HG03159 (cell line): ENCODE measurements at regions not wholly inside any gene's neighbourhood (a gene's known extent, or its start where the extent isn't known, plus 50 kb on each side); places are given as distances from the start of the nearest gene placed in this dataset.
"Not testable (repeated sequence)": the region's sequence is repeated elsewhere in the genome, so short reads cannot be mapped to it uniquely, and the experiment has no call there.

Experiments used
- ATAC-seq: cut with Tn5 transposase; IDR thresholded peaks from one replicate; pipeline ENCODE4 v1.9.1; 2021; ENCODE audit warnings: mild to moderate bottlenecking, moderate library complexity; ENCODE audit not compliant: unreplicated experiment

DNA sequence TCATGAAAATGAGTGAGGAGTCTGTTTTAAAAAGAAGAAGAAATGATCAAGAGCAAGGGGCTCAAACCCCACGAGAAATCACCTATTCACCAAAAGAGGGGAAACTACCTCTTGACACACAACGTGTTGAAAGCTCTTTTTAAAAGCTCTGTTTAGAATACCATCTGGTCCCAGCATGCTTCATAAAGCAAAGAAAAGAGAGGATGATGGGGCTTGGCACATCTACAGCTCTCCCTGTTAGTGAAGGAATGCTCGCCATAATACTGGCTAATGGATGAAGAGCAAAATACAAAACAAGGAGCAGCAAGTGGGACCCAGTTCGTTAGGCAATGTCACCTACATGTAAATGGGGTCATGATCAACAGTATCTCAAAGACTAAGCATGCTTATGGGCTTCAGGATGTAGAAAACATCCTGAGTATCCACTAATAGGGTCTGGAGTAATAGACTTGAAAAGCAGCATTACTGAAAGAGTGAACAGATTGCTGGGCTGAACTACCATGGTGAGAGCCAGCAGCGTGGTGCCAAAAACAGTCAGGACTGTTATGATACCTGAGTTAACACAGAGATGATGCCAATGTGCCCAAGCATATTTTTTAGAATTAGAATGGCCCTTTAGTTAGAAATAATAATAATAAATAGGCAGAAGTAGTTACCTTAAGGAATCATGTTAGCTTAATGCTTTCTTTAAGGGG is 159.7 kb upstream of the POU1F1 start:
- ATAC-seq: no peak

DNA sequence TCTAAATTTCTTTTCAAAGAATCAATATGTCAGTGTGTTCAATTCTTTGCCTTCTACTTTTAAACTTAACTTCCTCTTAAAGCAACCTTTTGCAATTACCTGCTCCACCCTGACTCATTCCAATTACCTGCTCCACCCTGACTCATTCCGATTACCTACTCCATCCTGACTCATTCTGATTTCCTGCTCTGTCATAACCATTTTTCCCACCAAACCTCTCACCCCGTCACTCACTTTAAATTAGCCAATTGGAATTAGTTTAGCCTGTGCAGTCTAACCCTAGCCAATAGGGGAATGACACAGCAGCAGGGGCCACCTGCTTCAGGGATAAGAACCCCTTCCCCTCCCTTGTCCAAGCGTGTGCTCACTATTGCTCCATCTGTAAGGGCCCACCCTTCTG is 157.1 kb upstream of the POU1F1 start:
- ATAC-seq: not testable (repeated sequence)

DNA sequence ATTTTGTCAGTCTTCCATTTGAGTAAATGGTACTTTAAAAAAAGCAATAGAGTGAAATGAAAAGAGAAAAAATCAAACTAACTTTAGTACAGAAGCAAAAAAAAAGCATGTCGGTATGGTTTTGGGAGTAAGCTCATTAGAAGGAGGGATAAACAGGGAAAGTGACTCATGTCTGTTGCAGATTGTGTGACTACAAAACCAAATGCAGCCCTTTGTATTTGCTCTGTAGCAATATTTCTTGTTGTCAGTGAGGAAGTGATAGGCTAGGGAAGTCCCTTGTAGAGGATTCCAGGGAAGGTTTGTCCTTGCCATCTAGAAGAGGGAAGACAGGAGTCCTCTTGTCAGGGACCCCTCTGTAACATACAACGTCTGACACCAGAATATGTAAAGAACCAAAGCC is 150.5 kb upstream of the POU1F1 start:
- no peak for ATAC-seq

DNA sequence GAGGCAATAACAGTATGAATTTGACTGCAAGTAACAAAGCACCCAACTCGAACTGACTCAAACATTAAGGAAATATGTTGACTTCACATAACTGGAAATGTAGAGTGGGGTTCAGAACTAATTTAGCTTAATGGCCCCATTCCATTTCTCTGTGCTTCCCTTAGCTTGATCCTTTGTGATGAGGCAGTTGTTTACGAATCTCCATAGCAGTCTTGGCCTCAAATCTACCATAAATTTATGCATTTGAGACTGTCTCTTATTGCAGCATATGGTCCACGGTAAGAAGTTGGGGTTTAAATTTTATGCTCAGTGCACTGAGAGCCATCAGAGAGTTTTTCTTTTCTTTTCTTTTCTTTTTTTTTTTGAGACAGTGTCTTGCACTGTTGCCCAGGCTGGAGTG is 148.7 kb upstream of the POU1F1 start:
- no peak for ATAC-seq

DNA sequence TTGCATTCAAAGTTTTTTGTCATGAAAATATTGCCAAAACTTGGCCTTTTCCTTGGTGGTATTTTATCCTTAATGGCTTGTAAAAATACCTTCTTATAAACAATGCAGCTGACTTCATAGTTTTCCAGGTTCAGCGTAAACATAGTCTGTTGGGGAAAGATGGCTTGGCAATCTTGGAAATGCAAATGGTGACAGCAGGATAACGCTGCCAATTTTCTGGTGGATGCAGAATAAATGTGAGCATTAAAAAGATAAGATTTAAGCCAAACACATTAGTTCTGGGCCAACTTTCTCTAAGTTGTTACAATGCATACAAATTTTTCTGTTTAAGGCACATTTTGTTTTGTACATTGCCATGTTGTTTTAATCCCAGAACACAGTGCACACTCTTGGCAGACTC is 147.0 kb upstream of the POU1F1 start:
- no peak for ATAC-seq

DNA sequence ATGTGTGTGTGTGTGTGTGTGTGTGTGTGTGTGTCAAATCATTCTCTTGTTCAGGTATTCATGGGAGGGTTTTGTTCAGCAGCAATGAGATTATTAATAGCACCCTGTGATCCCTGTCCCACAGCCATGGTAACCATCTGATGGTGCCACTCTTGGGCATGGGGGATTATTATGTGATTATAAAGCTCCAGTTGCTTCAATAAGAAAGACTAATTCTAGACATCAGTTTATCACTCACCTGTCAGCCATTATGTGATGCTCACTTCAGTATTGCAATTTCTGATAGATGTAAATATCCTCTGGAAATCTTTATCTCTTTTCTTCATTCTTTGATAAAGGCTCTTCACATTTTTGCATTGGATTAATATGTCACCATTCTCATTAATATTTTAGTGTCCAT is 145.9 kb upstream of the POU1F1 start:
- no peak for ATAC-seq

DNA sequence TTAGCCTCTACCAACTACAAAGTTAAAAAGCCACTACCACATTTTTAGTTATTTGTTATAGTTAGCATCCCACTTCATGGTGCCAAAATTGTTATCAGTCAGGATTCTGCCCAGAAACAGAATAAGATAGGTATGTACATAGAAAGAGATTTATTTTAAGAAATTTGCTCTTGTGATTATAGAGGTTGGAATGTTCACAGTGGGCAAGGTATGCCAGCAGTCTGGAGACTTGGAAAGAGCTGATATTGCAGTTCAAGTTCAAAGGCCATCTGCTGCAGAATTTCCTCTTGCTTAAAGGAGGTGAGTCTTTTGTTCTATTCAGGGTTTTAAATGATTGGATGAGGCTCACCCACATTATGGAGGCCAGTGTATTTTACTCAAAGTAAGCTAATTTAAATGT is 143.8 kb upstream of the POU1F1 start:
- ATAC-seq: no peak

DNA sequence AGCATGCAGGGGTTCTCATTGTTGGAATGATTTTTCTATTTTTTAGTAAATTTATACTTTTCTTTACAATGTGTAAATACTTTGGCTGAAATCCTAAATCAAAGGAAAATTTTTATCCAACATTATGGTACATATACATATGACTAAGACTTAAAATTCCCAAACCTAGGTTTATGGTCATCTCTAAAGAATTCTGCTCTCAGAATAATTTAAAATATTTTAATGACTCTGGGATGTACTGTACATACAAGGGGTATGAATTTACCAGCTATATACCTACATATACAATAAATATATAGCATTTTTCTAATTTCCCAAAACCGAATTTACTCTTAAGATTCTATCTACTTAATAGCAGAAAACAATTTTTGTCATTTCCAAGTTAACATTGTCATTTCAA is 137.9 kb upstream of the POU1F1 start:
- ATAC-seq: no peak

DNA sequence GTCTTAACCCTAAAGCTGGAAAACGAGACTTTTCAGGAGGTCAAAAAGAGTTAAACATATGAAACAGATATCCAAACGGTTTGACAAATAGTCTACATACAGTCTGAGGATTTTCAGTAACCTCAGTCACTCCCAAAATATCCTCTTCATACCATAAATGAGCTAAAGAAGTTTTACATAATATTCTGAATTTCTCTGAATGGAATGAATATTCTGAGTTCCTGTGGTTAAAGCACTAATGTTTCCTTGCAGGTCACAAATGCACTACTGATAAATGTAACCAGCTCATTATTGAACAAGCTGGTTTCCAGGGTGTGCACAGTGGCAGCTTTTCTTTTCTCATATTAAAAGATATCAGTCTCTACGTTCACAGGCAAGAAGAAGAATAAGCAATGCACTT is 137.4 kb upstream of the POU1F1 start:
- ATAC-seq: no peak

DNA sequence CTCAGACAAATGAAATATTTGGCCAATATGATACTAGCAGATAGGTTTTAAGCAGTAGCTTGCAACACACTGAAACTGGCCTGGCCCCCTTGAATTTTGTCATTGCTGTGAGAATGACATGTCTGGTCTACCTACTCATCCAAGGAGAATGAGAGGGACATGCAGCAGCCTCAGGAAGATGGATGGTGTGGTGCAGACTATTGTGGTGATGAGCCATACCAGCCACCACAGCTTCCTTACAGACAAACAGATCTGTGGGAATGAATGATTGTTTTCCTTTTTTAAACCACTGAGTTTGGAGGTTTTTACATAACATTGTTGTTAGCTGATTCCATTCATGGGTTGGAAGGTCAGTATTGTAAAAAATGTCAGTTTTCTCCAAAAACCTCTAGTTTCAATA is 133.7 kb upstream of the POU1F1 start:
- no peak for ATAC-seq

DNA sequence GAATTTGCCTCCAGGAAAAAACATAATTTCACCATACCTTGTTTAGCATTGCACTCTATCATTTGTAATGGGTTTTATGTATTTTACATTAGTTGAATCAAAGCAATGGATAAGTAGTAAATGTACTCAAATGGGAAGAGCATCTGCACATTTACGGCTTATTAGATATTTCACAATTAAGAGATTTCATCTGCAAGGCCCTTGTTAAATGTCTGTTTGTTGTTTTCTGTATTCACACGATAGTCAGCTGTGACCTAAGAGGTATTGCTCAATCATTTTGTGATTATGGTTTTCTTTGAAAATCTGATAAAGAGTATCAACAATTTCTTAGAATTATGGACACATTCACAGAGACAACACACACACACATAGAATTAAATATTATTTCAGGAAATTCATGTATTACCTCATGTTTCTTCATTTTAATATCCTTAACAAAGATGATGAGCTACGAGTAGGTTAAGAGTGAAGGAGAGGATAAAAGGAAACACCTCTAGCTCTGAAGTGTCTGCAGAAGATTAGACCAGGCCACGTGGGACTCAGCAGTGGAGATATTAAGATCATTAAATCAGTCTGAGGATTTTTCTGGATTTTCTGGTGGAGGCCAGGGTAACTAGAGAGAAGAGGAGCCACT is 121.9 kb upstream of the POU1F1 start:
- no peak for ATAC-seq

DNA sequence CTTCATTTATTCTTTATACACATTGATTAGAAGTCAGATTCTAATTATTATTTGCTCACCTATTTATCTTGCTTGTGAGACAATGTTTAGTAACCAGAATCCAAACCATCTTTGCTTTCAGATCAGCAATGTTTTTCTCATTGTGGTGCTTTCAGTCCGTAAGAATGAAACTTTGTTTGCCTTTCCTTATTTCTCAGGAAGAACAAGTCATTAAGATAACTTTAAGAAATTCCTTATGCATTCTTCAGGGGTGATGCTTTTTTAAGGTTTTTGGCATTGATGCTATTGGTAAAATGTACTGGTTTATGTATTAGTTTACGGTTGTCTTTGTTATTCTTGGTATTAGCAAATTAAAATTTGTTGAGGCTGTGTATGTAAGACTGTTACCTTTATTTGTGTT is 120.8 kb upstream of the POU1F1 start:
- ATAC-seq: no peak

DNA sequence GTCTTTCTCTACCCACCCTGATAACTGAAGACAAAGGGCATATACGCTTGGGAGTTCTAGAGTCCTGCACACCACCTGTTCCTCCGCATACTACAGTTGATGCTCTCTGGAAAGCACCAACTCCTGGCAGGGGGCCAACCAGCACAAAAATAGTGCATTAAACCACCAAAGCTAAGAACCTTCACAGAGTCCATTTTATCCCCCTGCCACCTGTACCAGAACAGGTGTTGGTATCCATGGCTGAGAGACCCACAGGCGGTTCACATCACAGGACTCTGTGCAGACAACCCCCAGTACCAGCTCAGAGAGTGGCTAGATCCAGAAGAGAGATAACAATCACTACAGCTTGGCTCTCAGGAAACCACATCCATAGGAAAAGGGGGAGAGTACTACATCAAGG is 114.4 kb upstream of the POU1F1 start:
- ATAC-seq: no peak

DNA sequence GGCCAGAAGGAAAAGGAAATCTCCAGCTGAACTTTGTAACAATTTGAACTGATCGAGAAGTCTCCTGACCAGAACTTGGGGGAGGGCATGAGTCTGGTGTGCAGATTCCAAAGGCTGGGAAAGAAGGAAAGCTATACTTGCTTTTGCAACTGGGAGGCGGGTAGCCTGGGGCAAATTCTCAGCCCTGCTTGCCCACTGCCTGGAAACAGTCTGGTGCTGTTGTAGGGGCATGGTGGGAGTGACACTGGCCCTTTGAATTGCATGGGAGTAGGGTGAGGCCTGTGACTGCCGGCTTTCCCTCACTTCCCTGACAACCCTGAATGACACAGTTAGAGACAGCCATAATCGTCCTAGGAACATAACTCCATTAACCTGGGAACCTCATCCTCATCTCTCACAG is 114.0 kb upstream of the POU1F1 start:
- no peak for ATAC-seq

DNA sequence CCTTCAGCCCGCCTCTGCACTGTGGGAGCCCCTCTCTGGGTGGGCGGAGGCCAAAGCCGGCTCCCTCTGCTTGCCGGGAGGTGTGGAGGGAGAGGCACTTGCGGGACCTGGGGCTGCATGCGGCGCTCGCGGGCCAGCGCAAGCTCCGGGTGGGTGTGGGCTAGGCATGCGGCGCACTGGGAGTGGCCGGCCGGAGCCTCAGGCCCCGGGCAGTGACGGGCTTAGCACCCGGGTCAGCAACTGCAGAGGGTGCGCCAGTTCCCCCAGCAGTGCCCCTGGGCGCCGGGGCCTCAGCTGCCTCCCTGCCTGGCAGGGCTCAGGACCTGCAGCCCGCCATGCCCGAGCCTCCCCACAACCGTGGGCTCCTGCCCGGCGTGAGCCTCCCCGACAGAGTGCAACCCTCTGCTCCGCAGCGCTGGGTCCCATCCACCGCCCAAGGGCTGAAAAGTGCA is 98.9 kb upstream of the POU1F1 start:
- no peak for ATAC-seq

DNA sequence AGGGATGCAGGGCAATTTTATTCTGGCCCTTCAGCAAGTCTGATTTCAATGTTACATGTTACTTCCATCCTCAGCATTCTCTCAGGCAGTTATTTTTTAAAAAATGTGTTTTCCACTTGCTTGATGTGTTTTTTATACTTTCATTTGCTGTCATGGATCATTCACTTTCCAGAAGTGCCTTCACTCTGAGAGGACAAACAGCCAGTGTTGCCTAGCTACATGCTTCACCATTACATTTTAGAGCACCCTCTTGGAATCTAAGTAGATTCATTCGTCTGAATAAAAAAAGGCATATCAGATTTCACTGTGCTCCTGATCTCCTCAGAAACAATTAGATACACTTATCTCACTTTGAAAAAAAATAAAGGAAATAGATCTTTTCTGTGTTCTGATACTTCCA is 93.6 kb upstream of the POU1F1 start:
- ATAC-seq: no peak

DNA sequence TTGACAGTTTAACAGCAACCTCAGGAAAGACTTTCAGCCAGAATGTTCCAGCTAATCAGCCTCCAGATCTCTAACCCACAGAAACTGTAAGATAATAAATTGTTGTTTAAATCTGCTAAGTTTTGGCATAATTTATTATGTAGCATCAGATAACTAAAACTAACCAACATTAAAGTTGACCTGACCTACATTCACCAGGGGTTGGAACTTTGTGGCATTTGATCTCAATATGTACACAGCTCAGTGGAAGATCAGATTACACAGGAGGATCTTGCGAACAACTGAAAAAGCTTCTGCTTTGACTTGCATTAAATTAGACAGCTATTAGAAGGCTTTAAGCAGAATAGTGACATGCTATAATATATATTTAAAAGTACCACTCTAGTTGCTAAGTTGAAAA is 91.4 kb upstream of the POU1F1 start:
- ATAC-seq: no peak

DNA sequence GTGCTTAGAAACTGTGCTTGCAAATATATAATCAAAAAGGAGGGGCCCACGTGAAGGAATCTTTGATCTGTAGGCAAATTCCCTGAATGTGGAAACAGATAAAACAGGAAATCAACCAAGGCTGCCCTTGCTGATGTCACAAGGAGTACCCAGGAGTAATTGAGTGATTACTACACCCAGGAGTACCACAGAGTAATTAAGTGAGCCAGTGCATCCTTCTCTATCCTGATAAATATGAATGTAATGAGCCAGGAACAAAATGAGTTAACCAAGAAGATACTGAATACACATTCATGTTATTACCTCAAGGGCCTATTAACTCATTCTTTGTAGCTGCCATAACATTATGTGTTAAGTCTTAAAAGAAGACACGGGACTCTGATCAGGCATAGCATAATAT is 87.3 kb upstream of the POU1F1 start:
- no peak for ATAC-seq

DNA sequence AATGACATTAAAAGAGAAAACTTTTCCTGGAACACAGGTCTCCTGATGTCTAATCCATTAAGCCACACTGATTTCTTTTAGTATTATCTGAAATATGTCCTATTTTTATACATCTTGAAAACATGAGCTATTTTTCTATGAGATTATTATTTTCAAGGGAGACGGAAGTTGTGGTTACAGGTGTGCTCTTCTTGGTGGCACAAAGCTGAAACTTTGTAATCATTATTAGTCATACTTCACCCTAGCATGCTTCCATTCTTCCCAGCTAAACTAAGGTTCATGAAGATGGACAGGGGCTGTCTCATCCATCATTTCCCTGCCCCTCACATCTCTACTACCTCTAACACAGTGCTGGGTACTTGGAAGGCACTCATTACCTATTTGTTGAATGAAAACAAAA is 85.6 kb upstream of the POU1F1 start:
- ATAC-seq: no peak

DNA sequence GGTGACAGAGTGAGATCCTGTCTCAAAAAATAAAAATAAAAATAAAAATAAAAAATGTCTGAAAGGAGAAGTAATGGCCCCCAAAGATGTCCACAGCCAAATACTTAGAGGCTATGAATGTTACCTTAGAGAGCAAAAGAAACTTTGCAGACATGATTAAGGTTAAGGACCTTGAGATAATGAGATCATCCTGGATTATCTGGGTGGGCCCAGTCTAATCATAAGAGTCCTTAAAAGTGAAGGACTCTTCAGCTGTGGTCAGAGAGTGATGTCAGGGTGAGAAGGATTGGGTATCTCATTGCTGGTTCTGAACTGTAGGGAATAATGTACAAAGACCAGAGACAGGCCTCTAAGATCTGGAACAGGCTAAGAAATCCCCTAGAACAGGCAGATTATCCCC is 84.9 kb upstream of the POU1F1 start:
- ATAC-seq: no peak

DNA sequence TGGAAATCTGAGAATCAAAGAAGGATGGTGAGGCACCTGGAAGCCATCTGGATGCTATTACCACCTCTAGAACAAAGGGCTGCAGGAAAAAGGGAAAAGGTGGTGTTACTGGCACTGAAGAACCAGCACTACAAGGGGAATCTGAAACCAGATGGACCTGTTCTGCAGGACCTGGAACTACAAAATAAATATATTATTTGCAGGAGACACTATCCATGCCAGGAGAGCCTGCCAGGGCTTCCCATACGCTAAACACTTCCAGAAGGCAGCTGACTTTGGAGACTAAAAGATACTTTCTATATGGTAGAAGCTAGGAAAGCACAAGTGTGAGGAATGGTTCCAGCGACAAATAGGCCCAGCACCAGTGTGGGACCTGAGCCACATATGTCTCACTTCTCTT is 83.4 kb upstream of the POU1F1 start:
- ATAC-seq: no peak

DNA sequence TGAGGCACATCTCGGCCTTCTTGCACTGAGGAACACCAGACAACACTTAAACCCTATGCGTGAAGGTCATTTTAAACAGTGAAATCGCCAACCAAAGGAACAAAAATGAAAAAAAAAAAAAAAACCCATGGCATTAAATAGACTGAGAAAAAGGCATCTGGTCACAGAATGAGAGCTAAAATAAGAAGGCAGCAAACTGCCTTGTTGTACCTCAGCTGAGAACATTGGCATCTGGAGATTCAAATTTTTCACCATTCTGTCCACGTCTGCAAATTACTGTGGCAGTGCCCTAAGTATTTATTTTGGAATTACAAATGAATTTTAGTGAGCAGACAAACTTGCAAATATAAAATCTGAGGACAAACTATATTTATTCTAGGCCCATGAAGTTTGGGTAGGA is 82.6 kb upstream of the POU1F1 start:
- ATAC-seq: no peak

DNA sequence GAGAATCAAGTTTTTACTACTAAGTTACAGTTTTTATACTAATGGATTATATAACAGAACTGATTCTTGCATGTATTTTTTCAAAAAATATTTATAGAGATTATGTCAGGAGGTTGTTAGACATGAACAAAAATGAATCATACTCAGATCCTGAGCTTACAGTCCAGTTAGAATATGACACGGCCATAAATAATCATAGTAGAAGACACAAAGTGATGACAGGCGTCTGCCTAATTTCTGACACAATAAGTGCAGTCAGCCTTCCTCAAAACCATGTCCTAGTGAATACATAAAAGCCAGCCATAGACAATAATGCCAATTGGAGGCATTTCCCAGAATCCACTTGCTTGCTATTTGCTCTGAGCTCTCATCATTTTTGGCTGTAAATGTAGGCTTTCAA is 81.7 kb upstream of the POU1F1 start:
- ATAC-seq: no peak
